H9 (cell line): ENCODE measurements at regions not wholly inside any gene's neighbourhood (a gene's known extent, or its start where the extent isn't known, plus 50 kb on each side); places are given as distances from the start of the nearest gene placed in this dataset.
A peak's percentile ranks its signal among the peaks of the same experiment; 100 is the strongest.

Experiments
- DNase-seq: peaks from one replicate; pipeline ENCODE4 v3.0.0-alpha.2; 2017
- H2AFZ ChIP-seq: one replicate; pipeline ENCODE4 v1.6.1; 2013; ENCODE audit warnings: mild to moderate bottlenecking, low read length, control low read depth, moderate library complexity
- H2AK5ac ChIP-seq: 2 replicates; pipeline ENCODE4 v1.6.1; 2013; ENCODE audit warnings: low read length, control low read depth, mixed read lengths; ENCODE audit not compliant: insufficient read length
- H2BK120ac ChIP-seq: one replicate; pipeline ENCODE4 v1.6.1; 2013; ENCODE audit warnings: low read depth, mild to moderate bottlenecking, low read length, control low read depth, inconsistent platforms; ENCODE audit not compliant: poor library complexity, severe bottlenecking
- H2BK12ac ChIP-seq: 2 replicates; pipeline ENCODE4 v1.6.1; 2013; ENCODE audit warnings: low read length, control low read depth, mixed read lengths, low read depth; ENCODE audit not compliant: insufficient read length
- H2BK15ac ChIP-seq: 2 replicates; pipeline ENCODE4 v1.6.1; 2013; ENCODE audit warnings: low read depth, low read length, control low read depth
- H2BK20ac ChIP-seq: one replicate; pipeline ENCODE4 v1.6.1; 2013; ENCODE audit warnings: low read depth, mild to moderate bottlenecking, low read length, control low read depth, inconsistent platforms; ENCODE audit not compliant: poor library complexity, severe bottlenecking
- H2BK5ac ChIP-seq: 2 replicates; pipeline ENCODE4 v1.6.1; 2013; ENCODE audit warnings: low read length, control low read depth, mixed read lengths; ENCODE audit not compliant: insufficient read length
- H3K14ac ChIP-seq: 2 replicates; pipeline ENCODE4 v1.6.1; 2013; ENCODE audit warnings: low read length, control low read depth; ENCODE audit not compliant: insufficient read depth
- H3K18ac ChIP-seq: 2 replicates; pipeline ENCODE4 v1.6.1; 2013; ENCODE audit warnings: low read depth, mild to moderate bottlenecking, mixed read lengths, low read length, control low read depth; ENCODE audit not compliant: insufficient read length
- H3K23ac ChIP-seq: 2 replicates; pipeline ENCODE4 v1.6.1; 2013; ENCODE audit warnings: low read length, control low read depth, mixed read lengths, low read depth; ENCODE audit not compliant: insufficient read length
- H3K23me2 ChIP-seq: 2 replicates; pipeline ENCODE4 v1.6.1; 2013; ENCODE audit warnings: low read depth, mild to moderate bottlenecking, mixed read lengths, low read length, control low read depth; ENCODE audit not compliant: insufficient read length, poor library complexity, severe bottlenecking
- H3K27ac ChIP-seq: 2 replicates; pipeline ENCODE4 v1.5.1; 2013; ENCODE audit warnings: low read length, control low read depth, mixed read lengths, low read depth; ENCODE audit not compliant: insufficient read length
- H3K27me3 ChIP-seq: 2 replicates; pipeline ENCODE4 v1.6.1; 2013; ENCODE audit warnings: low read length, control low read depth, inconsistent platforms; ENCODE audit not compliant: insufficient read depth
- H3K4ac ChIP-seq: 2 replicates; pipeline ENCODE4 v1.6.1; 2013; ENCODE audit warnings: low read depth, mild to moderate bottlenecking, control low read depth, inconsistent platforms, low read length, moderate library complexity
- H3K4me1 ChIP-seq: 2 replicates; pipeline ENCODE4 v1.6.1; 2013; ENCODE audit warnings: low read length, control low read depth, inconsistent platforms; ENCODE audit not compliant: insufficient read depth
- H3K4me2 ChIP-seq: 2 replicates; pipeline ENCODE4 v1.6.1; 2013; ENCODE audit warnings: low read length, control low read depth, mixed read lengths; ENCODE audit not compliant: insufficient read length, insufficient read depth
- H3K56ac ChIP-seq: 2 replicates; pipeline ENCODE4 v1.6.1; 2013; ENCODE audit warnings: low read depth, mild to moderate bottlenecking, mixed read lengths, low read length, control low read depth; ENCODE audit not compliant: insufficient read length
- H3K79me1 ChIP-seq: 2 replicates; pipeline ENCODE4 v1.6.1; 2013; ENCODE audit warnings: low read depth, mild to moderate bottlenecking, moderate library complexity, low read length, control low read depth, inconsistent platforms; ENCODE audit not compliant: insufficient read depth, poor library complexity, severe bottlenecking
- H3K79me2 ChIP-seq: 2 replicates; pipeline ENCODE4 v1.6.1; 2013; ENCODE audit warnings: low read length, control low read depth, inconsistent platforms; ENCODE audit not compliant: insufficient read depth
- H3K9ac ChIP-seq: 2 replicates; pipeline ENCODE4 v1.6.1; 2013; ENCODE audit warnings: low read length, control low read depth, mixed read lengths; ENCODE audit not compliant: insufficient read length; ENCODE audit errors: extremely low read depth
- H3K9me3 ChIP-seq: one replicate; pipeline ENCODE4 v1.6.1; 2013; ENCODE audit warnings: low read depth, low read length, inconsistent platforms; ENCODE audit not compliant: control insufficient read depth
- H3T11ph ChIP-seq: one replicate; pipeline ENCODE4 v1.6.1; 2013; ENCODE audit warnings: mild to moderate bottlenecking, low read length, control low read depth, inconsistent platforms
- H4K20me1 ChIP-seq: one replicate; pipeline ENCODE4 v1.6.1; 2013; ENCODE audit not compliant: control insufficient read depth, insufficient read length, insufficient read depth
- H4K5ac ChIP-seq: 2 replicates; pipeline ENCODE4 v1.6.1; 2013; ENCODE audit warnings: low read depth, mild to moderate bottlenecking, mixed read lengths, low read length, control low read depth; ENCODE audit not compliant: insufficient read length
- H4K8ac ChIP-seq: replicated peaks from 2 replicates; pipeline ENCODE4 v1.6.1; 2013; ENCODE audit warnings: low read length, control low read depth, mixed read lengths, low read depth; ENCODE audit not compliant: insufficient read length
- H4K91ac ChIP-seq: 2 replicates; pipeline ENCODE4 v1.6.1; 2013; ENCODE audit warnings: low read depth, mild to moderate bottlenecking, moderate library complexity, mixed read lengths, low read length, control low read depth; ENCODE audit not compliant: insufficient read length
- H3K27ac Mint-ChIP-seq, 3 experiments: 2 replicates in 2 of 3; 3 replicates in 1 of 3; pipeline ENCODE4 v1.8.0; 2020 to 2021; ENCODE audit warnings: mixed read lengths in 3 of 3, mild to moderate bottlenecking in 1 of 3, moderate library complexity in 1 of 3
- H3K27me3 Mint-ChIP-seq: 2 replicates; pipeline ENCODE4 v1.8.0; 2021; ENCODE audit warnings: low read depth, mild to moderate bottlenecking, moderate library complexity, mixed read lengths
- H3K36me3 Mint-ChIP-seq, 3 experiments: 2 replicates in 2 of 3; 3 replicates in 1 of 3; pipeline ENCODE4 v1.8.0; 2020 to 2021; ENCODE audit warnings: low read depth in 3 of 3, mixed read lengths in 3 of 3; ENCODE audit not compliant: insufficient read depth in 1 of 3
- H3K4me1 Mint-ChIP-seq, 2 experiments: 2 replicates each; pipeline ENCODE4 v1.8.0; 2020; ENCODE audit warnings: mixed read lengths in 2 of 2
- H3K4me3 Mint-ChIP-seq, 2 experiments: 2 replicates in 1 of 2; 3 replicates in 1 of 2; pipeline ENCODE4 v1.8.0; 2020 to 2021; ENCODE audit warnings: mild to moderate bottlenecking in 2 of 2, mixed read lengths in 2 of 2, moderate library complexity in 1 of 2
- H3K9me3 Mint-ChIP-seq, 2 experiments: 2 replicates in 1 of 2; 3 replicates in 1 of 2; pipeline ENCODE4 v1.8.0; 2020; ENCODE audit warnings: mild to moderate bottlenecking in 2 of 2, mixed read lengths in 2 of 2, moderate library complexity in 1 of 2
- CTCF ChIP-seq: fragments of 200-600 bp; sonication (generic); conservative IDR thresholded peaks from 3 replicates; pipeline ENCODE4 v1.8.0; 2021; ENCODE audit warnings: antibody characterized with exemption, mild to moderate bottlenecking
- WGBS: extraction: QIAGEN DNeasy Blood & Tissue Kit; methylation state at CpG from one replicate; pipeline ENCODE4 v1.1.7; 2013; ENCODE audit warnings: missing lambda C conversion rate, low lambda C conversion rate, mixed read lengths; ENCODE audit not compliant: insufficient read length; ENCODE audit errors: extremely low coverage; 5-methylcytosine and 5-hydroxymethylcytosine counted together

- H4K91ac ChIP-seq: no peak overlapping the region
- no peak overlapping the region for H2BK20ac ChIP-seq
- no peaks in the 10 kb centered on the region for H3K9me3 ChIP-seq
- no peak overlapping the region for H2BK5ac ChIP-seq
- no peak overlapping the region for H4K5ac ChIP-seq
- no peak overlapping the region for H3K4me2 ChIP-seq
- no peaks in the 10 kb centered on the region for H3K23me2 ChIP-seq
- no peak overlapping the region for H2BK15ac ChIP-seq
- no peaks in the 10 kb centered on the region for H3K27me3 ChIP-seq
- H4K8ac ChIP-seq: no peak overlapping the region
- peak; percentile 40; the same call in 2 of the 3 replicates for TF ChIP-seq CTCF
- Mint-ChIP-seq H3K36me3 (peaks cover 0 to 3% (median 0%) of the 10 kb centered on the region in 3 experiments; a peak in 1 of 7 replicates), H3K9me3 (peaks cover 4% of the 10 kb centered on the region in 2 experiments; a peak in 3 of 5 replicates), H3K27ac (no peak overlapping the region; a peak in 2 of 7 replicates), H3K4me1 (peaks cover 21 to 30% of the 10 kb centered on the region in 2 experiments), H3K4me3 (no peak overlapping the region), H3K27me3 (peaks cover 14% of the 10 kb centered on the region)
- peaks cover 12% of the 10 kb centered on the region; the same call in 1 of the 2 replicates for H3K4me1 ChIP-seq
- no peak overlapping the region for H3K56ac ChIP-seq
- no peaks in the 10 kb centered on the region for H4K20me1 ChIP-seq
- H2BK120ac ChIP-seq: no peak overlapping the region
- no peak overlapping the region for H2AK5ac ChIP-seq
- H3K27ac ChIP-seq: no peak overlapping the region
- no peak overlapping the region for H3K18ac ChIP-seq
- no peaks in the 10 kb centered on the region for H3K79me2 ChIP-seq
- no peak overlapping the region for H3K4ac ChIP-seq
- peak; percentile 66 for DNase-seq
- H2BK12ac ChIP-seq: no peak overlapping the region
- H3K14ac ChIP-seq: no peak overlapping the region
- H3K9ac ChIP-seq: no peak overlapping the region
- no peaks in the 10 kb centered on the region for H3K79me1 ChIP-seq
- no CpG with 5 or more reads among the region's 20 CpGs for WGBS
- H3K23ac ChIP-seq: no peak overlapping the region
- no peak overlapping the region for H3T11ph ChIP-seq
- no peak overlapping the region for H2AFZ ChIP-seq
Observed at GRCh38 chr11:115581871-115582639, 77.8 kb upstream of the CADM1 start.
